ENCODE measurements at regions not wholly inside any gene's neighbourhood (a gene's known extent, or its start where the extent isn't known, plus 50 kb on each side); places are given as distances from the start of the nearest gene placed in this dataset.

DNA sequence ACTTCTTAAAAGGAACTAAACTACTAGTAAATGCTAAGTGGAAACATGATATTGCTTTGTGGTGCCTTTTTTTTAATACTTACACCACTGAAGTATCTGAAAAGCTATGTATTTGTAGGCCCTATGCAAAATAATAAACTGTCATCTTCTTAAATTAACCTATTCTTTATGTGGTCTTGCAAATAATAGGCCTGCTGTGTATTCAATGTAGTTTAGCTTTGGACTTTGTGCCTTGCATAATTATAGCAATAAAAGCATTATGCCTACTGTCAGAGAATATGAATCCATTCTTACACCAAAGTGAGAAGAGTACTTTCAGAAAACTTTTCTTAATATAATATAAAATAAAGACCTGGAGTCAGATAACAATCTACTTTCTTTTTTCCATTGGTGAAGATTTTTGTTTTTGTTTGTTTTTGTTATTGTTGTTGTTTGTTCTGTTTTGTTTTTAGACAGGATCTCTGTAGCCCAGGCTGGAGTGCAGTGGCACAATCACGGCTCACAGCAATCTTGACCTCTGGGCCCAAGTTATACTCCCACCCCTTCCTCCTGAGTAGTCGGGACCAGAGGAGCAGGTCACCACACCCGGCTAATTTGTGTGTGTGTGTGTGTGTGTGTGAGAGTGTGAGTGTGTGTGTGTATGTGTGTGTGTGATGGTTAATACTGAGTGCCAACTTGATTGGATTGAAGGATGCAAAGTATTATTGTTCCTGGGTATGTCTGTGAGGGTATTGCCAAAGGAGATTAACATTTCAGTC lies 213.8 kb downstream of the SLC6A15 start:
- no peak for TF ChIP-seq EZH2 (IDR thresholded peaks at IDR 0.05; ENCODE audit: insufficient read depth, low read length)
- TF ChIP-seq, protein P1, sequence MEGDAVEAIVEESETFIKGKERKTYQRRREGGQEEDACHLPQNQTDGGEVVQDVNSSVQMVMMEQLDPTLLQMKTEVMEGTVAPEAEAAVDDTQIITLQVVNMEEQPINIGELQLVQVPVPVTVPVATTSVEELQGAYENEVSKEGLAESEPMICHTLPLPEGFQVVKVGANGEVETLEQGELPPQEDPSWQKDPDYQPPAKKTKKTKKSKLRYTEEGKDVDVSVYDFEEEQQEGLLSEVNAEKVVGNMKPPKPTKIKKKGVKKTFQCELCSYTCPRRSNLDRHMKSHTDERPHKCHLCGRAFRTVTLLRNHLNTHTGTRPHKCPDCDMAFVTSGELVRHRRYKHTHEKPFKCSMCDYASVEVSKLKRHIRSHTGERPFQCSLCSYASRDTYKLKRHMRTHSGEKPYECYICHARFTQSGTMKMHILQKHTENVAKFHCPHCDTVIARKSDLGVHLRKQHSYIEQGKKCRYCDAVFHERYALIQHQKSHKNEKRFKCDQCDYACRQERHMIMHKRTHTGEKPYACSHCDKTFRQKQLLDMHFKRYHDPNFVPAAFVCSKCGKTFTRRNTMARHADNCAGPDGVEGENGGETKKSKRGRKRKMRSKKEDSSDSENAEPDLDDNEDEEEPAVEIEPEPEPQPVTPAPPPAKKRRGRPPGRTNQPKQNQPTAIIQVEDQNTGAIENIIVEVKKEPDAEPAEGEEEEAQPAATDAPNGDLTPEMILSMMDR (IDR thresholded peaks at IDR 0.05; ENCODE audit: insufficient read depth, low read depth, low read length) = no peak

All from astrocyte (in vitro differentiated cells and primary cell).